ENCODE measurements at regions not wholly inside any gene's neighbourhood (a gene's known extent, or its start where the extent isn't known, plus 50 kb on each side); places are given as distances from the start of the nearest gene placed in this dataset.

GRCh38 chr13:22402682-22403081, 731.8 kb downstream of the FGF9 start:
- no peaks in the 10 kb centered on the region for H3K27me3 ChIP-seq (ENCODE audit: control insufficient read depth, insufficient read depth, low read length)
- H3K9ac ChIP-seq (ENCODE audit: insufficient read depth, low read length) = no peak overlapping the region
- H3K79me2 ChIP-seq (ENCODE audit: control insufficient read depth, insufficient read depth, low read length) = no peaks in the 10 kb centered on the region
- H3K9me3 ChIP-seq (ENCODE audit: control insufficient read depth, insufficient read depth, low read depth, low read length) = no peaks in the 10 kb centered on the region
- no peaks in the 10 kb centered on the region for H4K20me1 ChIP-seq (ENCODE audit: control insufficient read depth, extremely low read depth, insufficient read depth, low read length)
- TF ChIP-seq EZH2 (IDR thresholded peaks at IDR 0.05; ENCODE audit: low read length, missing control alignments) = no peak
- H2AFZ ChIP-seq (ENCODE audit: low read length) = no peak overlapping the region
- DNase-seq (ENCODE audit: low read depth in 2 of 2) = no peak
- H3K4me1 ChIP-seq (ENCODE audit: control insufficient read depth, extremely low read depth, insufficient read depth, low read length) = no peaks in the 10 kb centered on the region
- H3K36me3 ChIP-seq (ENCODE audit: control insufficient read depth, insufficient read depth, low read length) = no peaks in the 10 kb centered on the region
- no peak overlapping the region for H3K4me3 ChIP-seq (replicated peaks in 1 of 4; ENCODE audit: control extremely low read depth in 1 of 4, insufficient read depth in 1 of 4, low read depth in 3 of 4, low read length in 4 of 4)
- H3K27ac ChIP-seq (ENCODE audit: insufficient read depth, low read length) = no peak overlapping the region
- no peak overlapping the region for H3K4me2 ChIP-seq (ENCODE audit: extremely low read depth, insufficient read depth, low read length)

- Histone ChIP-seq H4K20me1 (ENCODE audit: control insufficient read depth, extremely low read depth, insufficient read depth, low read length) (no peaks in the 10 kb centered on the region), H3K79me2 (ENCODE audit: control insufficient read depth, insufficient read depth, low read length) (no peaks in the 10 kb centered on the region), H3K36me3 (ENCODE audit: control insufficient read depth, insufficient read depth, low read length) (no peaks in the 10 kb centered on the region), H3K4me3 (replicated peaks in 1 of 4; ENCODE audit: control extremely low read depth in 1 of 4, insufficient read depth in 1 of 4, low read depth in 3 of 4, low read length in 4 of 4) (no peak overlapping the region), H3K27ac (ENCODE audit: insufficient read depth, low read length) (no peak overlapping the region), H3K9ac (ENCODE audit: insufficient read depth, low read length) (no peak overlapping the region), H3K4me1 (ENCODE audit: control insufficient read depth, extremely low read depth, insufficient read depth, low read length) (no peaks in the 10 kb centered on the region), H3K27me3 (ENCODE audit: control insufficient read depth, insufficient read depth, low read length) (no peaks in the 10 kb centered on the region), H3K4me2 (ENCODE audit: extremely low read depth, insufficient read depth, low read length) (no peak overlapping the region), H3K9me3 (ENCODE audit: control insufficient read depth, insufficient read depth, low read depth, low read length) (no peaks in the 10 kb centered on the region), H2AFZ (ENCODE audit: low read length) (no peak overlapping the region)
- DNase-seq (ENCODE audit: low read depth in 2 of 2) = no peak
- TF ChIP-seq CTCF (conservative IDR thresholded peaks at IDR 0.05 in 1 of 2, IDR thresholded peaks at IDR 0.05 in 1 of 2; ENCODE audit: low read depth in 1 of 2, low read length in 2 of 2) (no peak), EZH2 (IDR thresholded peaks at IDR 0.05; ENCODE audit: low read length, missing control alignments) (no peak)
These were observed 732.3 kb downstream of the FGF9 start for GRCh38 chr13:22403144-22403543.

- DNase-seq (ENCODE audit: low read depth in 2 of 2) = no peak
- H3K4me2 ChIP-seq (ENCODE audit: extremely low read depth, insufficient read depth, low read length) = no peak overlapping the region
- H3K27me3 ChIP-seq (ENCODE audit: control insufficient read depth, insufficient read depth, low read length) = no peaks in the 10 kb centered on the region
- no peak overlapping the region for H3K27ac ChIP-seq (ENCODE audit: insufficient read depth, low read length)
- no peak for TF ChIP-seq CTCF (conservative IDR thresholded peaks at IDR 0.05 in 1 of 2, IDR thresholded peaks at IDR 0.05 in 1 of 2; ENCODE audit: low read depth in 1 of 2, low read length in 2 of 2)
- TF ChIP-seq EZH2 (IDR thresholded peaks at IDR 0.05; ENCODE audit: low read length, missing control alignments) = no peak
- H4K20me1 ChIP-seq (ENCODE audit: control insufficient read depth, extremely low read depth, insufficient read depth, low read length) = no peaks in the 10 kb centered on the region
- no peaks in the 10 kb centered on the region for H3K4me1 ChIP-seq (ENCODE audit: control insufficient read depth, extremely low read depth, insufficient read depth, low read length)
- no peaks in the 10 kb centered on the region for H3K36me3 ChIP-seq (ENCODE audit: control insufficient read depth, insufficient read depth, low read length)
- no peaks in the 10 kb centered on the region for H3K79me2 ChIP-seq (ENCODE audit: control insufficient read depth, insufficient read depth, low read length)
- no peaks in the 10 kb centered on the region for H3K9me3 ChIP-seq (ENCODE audit: control insufficient read depth, insufficient read depth, low read depth, low read length)
- no peak overlapping the region for H3K4me3 ChIP-seq (replicated peaks in 1 of 4; ENCODE audit: control extremely low read depth in 1 of 4, insufficient read depth in 1 of 4, low read depth in 3 of 4, low read length in 4 of 4)
- H2AFZ ChIP-seq (ENCODE audit: low read length) = no peak overlapping the region
- no peak overlapping the region for H3K9ac ChIP-seq (ENCODE audit: insufficient read depth, low read length)
These were observed 735.0 kb downstream of the FGF9 start for GRCh38 chr13:22405891-22406290.
